ENCODE measurements at regions not wholly inside any gene's neighbourhood (a gene's known extent, or its start where the extent isn't known, plus 50 kb on each side); places are given as distances from the start of the nearest gene placed in this dataset.

GRCh38 chr2:129422028-129422427, 557.4 kb upstream of the RAB6C start:
- no peak overlapping the region for H3K4me3 ChIP-seq (replicated peaks; ENCODE audit: low read depth, low read length)
- TF ChIP-seq, protein P1, sequence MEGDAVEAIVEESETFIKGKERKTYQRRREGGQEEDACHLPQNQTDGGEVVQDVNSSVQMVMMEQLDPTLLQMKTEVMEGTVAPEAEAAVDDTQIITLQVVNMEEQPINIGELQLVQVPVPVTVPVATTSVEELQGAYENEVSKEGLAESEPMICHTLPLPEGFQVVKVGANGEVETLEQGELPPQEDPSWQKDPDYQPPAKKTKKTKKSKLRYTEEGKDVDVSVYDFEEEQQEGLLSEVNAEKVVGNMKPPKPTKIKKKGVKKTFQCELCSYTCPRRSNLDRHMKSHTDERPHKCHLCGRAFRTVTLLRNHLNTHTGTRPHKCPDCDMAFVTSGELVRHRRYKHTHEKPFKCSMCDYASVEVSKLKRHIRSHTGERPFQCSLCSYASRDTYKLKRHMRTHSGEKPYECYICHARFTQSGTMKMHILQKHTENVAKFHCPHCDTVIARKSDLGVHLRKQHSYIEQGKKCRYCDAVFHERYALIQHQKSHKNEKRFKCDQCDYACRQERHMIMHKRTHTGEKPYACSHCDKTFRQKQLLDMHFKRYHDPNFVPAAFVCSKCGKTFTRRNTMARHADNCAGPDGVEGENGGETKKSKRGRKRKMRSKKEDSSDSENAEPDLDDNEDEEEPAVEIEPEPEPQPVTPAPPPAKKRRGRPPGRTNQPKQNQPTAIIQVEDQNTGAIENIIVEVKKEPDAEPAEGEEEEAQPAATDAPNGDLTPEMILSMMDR (IDR thresholded peaks at IDR 0.05; ENCODE audit: low read length, missing control alignments) = no peak
- DNase-seq (ENCODE audit: low read depth) = no peak

- no peak overlapping the region for H3K4me3 ChIP-seq (replicated peaks; ENCODE audit: low read depth, low read length)
- no peak for DNase-seq (ENCODE audit: low read depth)
- TF ChIP-seq, protein P1 (IDR thresholded peaks at IDR 0.05; ENCODE audit: low read length, missing control alignments) = no peak
Observed at GRCh38 chr2:129428086-129428660, 551.3 kb upstream of the RAB6C start.

GRCh38 chr2:129430911-129431310, 548.6 kb upstream of the RAB6C start:
- TF ChIP-seq, protein P1 (IDR thresholded peaks at IDR 0.05; ENCODE audit: low read length, missing control alignments) = no peak
- no peak overlapping the region for H3K4me3 ChIP-seq (replicated peaks; ENCODE audit: low read depth, low read length)
- DNase-seq (ENCODE audit: low read depth) = no peak

DNA sequence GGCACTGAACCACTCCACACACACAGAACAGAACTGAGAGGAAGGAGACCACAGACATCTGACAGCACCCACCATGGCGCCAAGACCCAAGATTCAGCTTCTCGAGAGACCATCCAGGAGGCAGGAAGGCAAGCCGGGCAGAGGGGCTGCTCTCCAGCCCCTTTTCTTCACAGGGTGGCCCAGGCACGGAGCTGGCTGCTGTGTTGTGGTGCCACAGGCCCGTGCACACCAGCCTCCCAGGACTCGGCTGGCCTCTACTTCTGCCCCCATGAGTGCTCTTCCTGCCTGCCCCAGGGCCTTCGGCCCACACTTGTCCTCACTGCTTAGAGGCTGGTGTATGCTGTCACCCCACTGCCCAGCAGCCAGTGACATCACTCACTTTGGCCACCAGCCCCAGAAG, 547.6 kb upstream of the RAB6C start:
- TF ChIP-seq, protein P1 (IDR thresholded peaks at IDR 0.05; ENCODE audit: low read length, missing control alignments) = no peak
- no peak for DNase-seq (ENCODE audit: low read depth)
- H3K4me3 ChIP-seq (replicated peaks; ENCODE audit: low read depth, low read length) = no peak overlapping the region

GRCh38 chr2:129436809-129437208, 542.7 kb upstream of the RAB6C start:
- no peak for DNase-seq (ENCODE audit: low read depth)
- TF ChIP-seq, protein P1 (IDR thresholded peaks at IDR 0.05; ENCODE audit: low read length, missing control alignments) = no peak

GRCh38 chr2:129437725-129438124, 541.7 kb upstream of the RAB6C start:
- TF ChIP-seq, protein P1 (IDR thresholded peaks at IDR 0.05; ENCODE audit: low read length, missing control alignments) = no peak
- H3K4me3 ChIP-seq (replicated peaks; ENCODE audit: low read depth, low read length) = no peak overlapping the region
- no peak for DNase-seq (ENCODE audit: low read depth)

More at GRCh38 chr2:129436809-129437208, 542.7 kb upstream of the RAB6C start:
- no peak overlapping the region for H3K4me3 ChIP-seq (replicated peaks; ENCODE audit: low read depth, low read length)

GRCh38 chr2:129438501-129439057, 540.9 kb upstream of the RAB6C start:
- no peak for DNase-seq (ENCODE audit: low read depth)
- TF ChIP-seq, protein P1 (IDR thresholded peaks at IDR 0.05; ENCODE audit: low read length, missing control alignments) = no peak
- no peak overlapping the region for H3K4me3 ChIP-seq (replicated peaks; ENCODE audit: low read depth, low read length)
